A673 (cell line): ENCODE measurements at regions not wholly inside any gene's neighbourhood (a gene's known extent, or its start where the extent isn't known, plus 50 kb on each side); places are given as distances from the start of the nearest gene placed in this dataset.

Experiments used
- BruUV-seq: library from RNA; stranded (reverse); fragments of 400-500 nt; replicated peaks from 2 replicates; lab custom pipeline; 2021; lab: Mats Ljungman, UMichigan
- CTCF ChIA-PET: fragments of 300-600 bp; sonication (Branson Sonifier 250); formaldehyde crosslinking; loops from one replicate; lab custom pipeline; 2022; ENCODE audit warnings: antibody characterized with exemption; lab: Charles Lee
- POLR2A ChIA-PET: fragments of 300-600 bp; sonication (Branson Sonifier 250); formaldehyde crosslinking; loops from one replicate; lab custom pipeline; 2022; ENCODE audit warnings: antibody characterized with exemption; ENCODE audit not compliant: low non-redundant PET; lab: Charles Lee
- DNase-seq: peaks from one replicate; pipeline ENCODE4 v3.0.0-alpha.2; 2015; ENCODE audit warnings: low spot score
- H3K27ac ChIP-seq: fragments of 200-600 bp; sonication (generic); 2 replicates; pipeline ENCODE4 v1.5.1; 2016; ENCODE audit warnings: mixed run types, low read depth, mild to moderate bottlenecking, mixed read lengths, antibody characterized with exemption, low read length; ENCODE audit not compliant: poor library complexity, severe bottlenecking
- H3K27me3 ChIP-seq: fragments of 200-600 bp; sonication (generic); replicated peaks from 2 replicates; pipeline ENCODE4 v1.6.1; 2017; ENCODE audit warnings: mixed run types, low read depth, mild to moderate bottlenecking, mixed read lengths, antibody characterized with exemption, low read length; ENCODE audit not compliant: insufficient read depth, poor library complexity
- H3K36me3 ChIP-seq: fragments of 200-600 bp; sonication (generic); 2 replicates; pipeline ENCODE4 v1.6.1; 2016; ENCODE audit warnings: mixed run types, mild to moderate bottlenecking, mixed read lengths, antibody characterized with exemption, low read length; ENCODE audit not compliant: insufficient read depth, poor library complexity, severe bottlenecking
- H3K4me1 ChIP-seq: fragments of 200-600 bp; sonication (generic); 2 replicates; pipeline ENCODE4 v1.6.1; 2017; ENCODE audit warnings: mixed run types, mild to moderate bottlenecking, mixed read lengths, antibody characterized with exemption, low read length; ENCODE audit not compliant: insufficient read depth, poor library complexity, severe bottlenecking
- H3K4me3 ChIP-seq: fragments of 200-600 bp; sonication (generic); 2 replicates; pipeline ENCODE4 v1.5.1; 2016; ENCODE audit warnings: low read depth, mixed run types, mild to moderate bottlenecking, mixed read lengths, low read length; ENCODE audit not compliant: poor library complexity, severe bottlenecking
- H3K9me3 ChIP-seq: fragments of 200-600 bp; sonication (generic); 2 replicates; pipeline ENCODE4 v1.6.1; 2016; ENCODE audit warnings: mixed run types, low read depth, mild to moderate bottlenecking, mixed read lengths, antibody characterized with exemption, low read length; ENCODE audit not compliant: poor library complexity, severe bottlenecking
- CTCF ChIP-seq: fragments of 300-800, 200-600 bp; sonication (generic); conservative IDR thresholded peaks from 2 replicates; pipeline ENCODE4 v1.5.1; 2017; ENCODE audit warnings: low read depth, mild to moderate bottlenecking, antibody characterized with exemption, low read length, moderate library complexity, mixed read lengths
- EZH2 ChIP-seq: fragments of 200-600 bp; sonication (generic); IDR thresholded peaks from 2 replicates; pipeline ENCODE4 v1.6.1; 2017; ENCODE audit warnings: borderline replicate concordance, low read depth, mild to moderate bottlenecking, mixed read lengths, antibody characterized with exemption, low read length; ENCODE audit not compliant: poor library complexity, severe bottlenecking
- intact Hi-C: fragments of 100-400 bp; cut with micrococcal nuclease; formaldehyde crosslinking; loops from one replicate; pipeline ENCODE4 v1.10.0; 2022; ENCODE audit not compliant: unreplicated experiment

- intact Hi-C loops = no loop called here
- Histone ChIP-seq H3K9me3 (no peaks in the 10 kb centered on the region), H3K27ac (no peak overlapping the region), H3K4me1 (peaks cover 11% of the 10 kb centered on the region), H3K36me3 (no peaks in the 10 kb centered on the region), H3K4me3 (no peak overlapping the region), H3K27me3 (no peaks in the 10 kb centered on the region)
- ChIA-PET CTCF (no interaction called here), POLR2A (no interaction called here)
- DNase-seq = no peak
- TF ChIP-seq CTCF = no peak
- TF ChIP-seq EZH2 = no peak
- BruUV-seq = no TSS peak
Measured at GRCh38 chr11:121890377-121890776, 225.6 kb downstream of the BLID start.

GRCh38 chr11:121889931-121890330 lies 226.1 kb downstream of the BLID start:
- no peak for TF ChIP-seq EZH2
- no peak for TF ChIP-seq CTCF
- no peak for DNase-seq
- H3K27ac ChIP-seq = no peak overlapping the region
- no TSS peak for BruUV-seq
- H3K27me3 ChIP-seq = no peaks in the 10 kb centered on the region
- no peaks in the 10 kb centered on the region for H3K36me3 ChIP-seq
- intact Hi-C loops = no loop called here
- CTCF ChIA-PET = no interaction called here
- peaks cover 11% of the 10 kb centered on the region for H3K4me1 ChIP-seq
- POLR2A ChIA-PET = no interaction called here
- H3K4me3 ChIP-seq = no peak overlapping the region
- no peaks in the 10 kb centered on the region for H3K9me3 ChIP-seq

- Histone ChIP-seq H3K9me3 (no peaks in the 10 kb centered on the region), H3K27ac (no peak overlapping the region), H3K4me1 (peaks cover 11% of the 10 kb centered on the region), H3K27me3 (no peaks in the 10 kb centered on the region), H3K36me3 (no peaks in the 10 kb centered on the region), H3K4me3 (no peak overlapping the region)
- BruUV-seq = no TSS peak
- no peak for DNase-seq
- intact Hi-C loops = no loop called here
- ChIA-PET CTCF (no interaction called here), POLR2A (no interaction called here)
- no peak for TF ChIP-seq CTCF
- TF ChIP-seq EZH2 = no peak
Measured at GRCh38 chr11:121889186-121889585, 226.8 kb downstream of the BLID start.
